Fibroblast of the aortic adventitia (primary cell): ENCODE measurements at regions not wholly inside any gene's neighbourhood (a gene's known extent, or its start where the extent isn't known, plus 50 kb on each side); places are given as distances from the start of the nearest gene placed in this dataset.

Source experiments
- DNase-seq: peaks from one replicate; pipeline ENCODE4 v3.0.0-alpha.2; 2010; ENCODE audit warnings: low read depth
- H3K4me3 ChIP-seq: 2 replicates; pipeline ENCODE4 v1.5.1; 2011; ENCODE audit warnings: low read depth, mild to moderate bottlenecking, control low read depth, low read length, moderate library complexity
- CTCF ChIP-seq: IDR thresholded peaks from 2 replicates; pipeline ENCODE4 v1.5.1; 2011; ENCODE audit warnings: mild to moderate bottlenecking, low read length, control low read depth, inconsistent platforms; ENCODE audit not compliant: insufficient read depth

- DNase-seq, result no peak
- TF ChIP-seq CTCF, result no peak
- H3K4me3 ChIP-seq, result no peak overlapping the region
Observed at GRCh38 chr12:17507336-17507735, 582.7 kb downstream of the RERGL start.

- no peak for TF ChIP-seq CTCF
- H3K4me3 ChIP-seq, result no peak overlapping the region
- DNase-seq, result no peak
Observed at GRCh38 chr12:17503742-17504141, 586.3 kb downstream of the RERGL start.

GRCh38 chr12:17489452-17489851, 600.5 kb downstream of the RERGL start:
- no peak for TF ChIP-seq CTCF
- no peak for DNase-seq
- H3K4me3 ChIP-seq, result no peak overlapping the region

GRCh38 chr12:17478908-17479673, 610.9 kb downstream of the RERGL start:
- DNase-seq, result no peak
- TF ChIP-seq CTCF, result no peak
- no peak overlapping the region for H3K4me3 ChIP-seq

- DNase-seq, result no peak
Observed at GRCh38 chr12:17470460-17470859, 619.5 kb downstream of the RERGL start.

GRCh38 chr12:17459214-17459613, 630.8 kb downstream of the RERGL start:
- H3K4me3 ChIP-seq, result no peak overlapping the region
- no peak for TF ChIP-seq CTCF
- no peak for DNase-seq

More at GRCh38 chr12:17470460-17470859, 619.5 kb downstream of the RERGL start:
- no peak overlapping the region for H3K4me3 ChIP-seq
- TF ChIP-seq CTCF, result no peak

GRCh38 chr12:17456486-17456885, 633.5 kb downstream of the RERGL start:
- no peak for DNase-seq
- no peak overlapping the region for H3K4me3 ChIP-seq
- TF ChIP-seq CTCF, result no peak
